Immature natural killer cell (primary cell): ENCODE measurements at regions not wholly inside any gene's neighbourhood (a gene's known extent, or its start where the extent isn't known, plus 50 kb on each side); places are given as distances from the start of the nearest gene placed in this dataset.

Source experiments
- DNase-seq, 3 donors: peaks; one replicate each; pipeline ENCODE4 v3.0.0; 2022; ENCODE audit warnings: mixed read lengths in 1 of 3
- H3K27ac Mint-ChIP-seq, 6 donors: one replicate each; pipeline ENCODE4 v1.8.0; 2020; ENCODE audit warnings: mixed read lengths in 6 of 6, mild to moderate bottlenecking in 5 of 6, inconsistent platforms in 4 of 6, moderate library complexity in 3 of 6
- H3K27me3 Mint-ChIP-seq, 3 donors: one replicate each; pipeline ENCODE4 v1.8.0; 2020 to 2021; ENCODE audit warnings: low read depth in 3 of 3, mild to moderate bottlenecking in 3 of 3, mixed read lengths in 3 of 3, moderate library complexity in 3 of 3, inconsistent platforms in 1 of 3
- H3K36me3 Mint-ChIP-seq, 3 donors: one replicate each; pipeline ENCODE4 v1.8.0; 2020; ENCODE audit warnings: mixed read lengths in 3 of 3, inconsistent platforms in 2 of 3, mild to moderate bottlenecking in 2 of 3
- H3K4me1 Mint-ChIP-seq, 2 donors: one replicate each; pipeline ENCODE4 v1.8.0; 2020; ENCODE audit warnings: inconsistent platforms in 2 of 2, mild to moderate bottlenecking in 2 of 2, mixed read lengths in 2 of 2, moderate library complexity in 1 of 2
- H3K4me3 Mint-ChIP-seq, 5 donors: one replicate each; pipeline ENCODE4 v1.8.0; 2020; ENCODE audit warnings: mild to moderate bottlenecking in 5 of 5, mixed read lengths in 5 of 5, inconsistent platforms in 3 of 5, moderate library complexity in 3 of 5
- H3K9me3 Mint-ChIP-seq, 6 donors: one replicate each; pipeline ENCODE4 v1.8.0; 2020; ENCODE audit warnings: mild to moderate bottlenecking in 6 of 6, mixed read lengths in 6 of 6, inconsistent platforms in 4 of 6, moderate library complexity in 3 of 6

DNA sequence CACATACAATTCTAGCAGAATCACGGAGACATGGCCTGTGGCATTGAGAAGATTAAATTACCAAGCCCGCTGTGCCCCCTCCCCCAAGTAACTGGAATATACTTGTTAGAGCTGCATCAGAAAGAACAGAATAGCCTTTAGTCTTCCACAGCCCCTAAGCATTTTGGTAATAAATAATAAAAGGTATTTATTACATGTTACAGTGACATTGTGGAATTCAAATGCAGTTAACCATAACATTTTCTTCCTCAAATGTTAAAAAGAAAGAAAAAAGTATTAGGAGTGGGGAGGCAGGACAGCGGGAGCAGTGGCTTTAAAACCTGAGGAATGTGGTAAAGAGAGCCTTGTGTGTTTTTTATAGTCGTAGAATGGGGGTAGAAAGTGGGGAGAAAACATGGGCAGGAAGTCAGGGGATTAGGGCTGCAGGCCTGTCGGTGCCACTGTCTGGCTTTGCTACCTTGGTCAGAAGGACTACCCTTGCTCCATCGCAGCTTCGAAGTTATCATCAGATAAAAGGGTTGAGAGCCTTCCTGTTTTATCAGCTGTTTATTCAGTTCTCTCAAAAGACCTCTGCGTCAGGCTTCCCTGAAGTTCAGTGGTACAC is 255.9 kb downstream of the MSRB3 start:
- no peak overlapping the region for H3K27ac Mint-ChIP-seq
- no peaks in the 10 kb centered on the region for H3K4me1 Mint-ChIP-seq
- no peak overlapping the region for H3K4me3 Mint-ChIP-seq
- H3K9me3 Mint-ChIP-seq, result peaks cover 0 to 8% (median 5%) of the 10 kb centered on the region in 6 donors
- peaks cover 0 to 4% (median 2%) of the 10 kb centered on the region in 3 donors for H3K27me3 Mint-ChIP-seq
- peaks cover 0 to 1% (median 0%) of the 10 kb centered on the region in 3 donors for H3K36me3 Mint-ChIP-seq
- DNase-seq, result no peak

DNA sequence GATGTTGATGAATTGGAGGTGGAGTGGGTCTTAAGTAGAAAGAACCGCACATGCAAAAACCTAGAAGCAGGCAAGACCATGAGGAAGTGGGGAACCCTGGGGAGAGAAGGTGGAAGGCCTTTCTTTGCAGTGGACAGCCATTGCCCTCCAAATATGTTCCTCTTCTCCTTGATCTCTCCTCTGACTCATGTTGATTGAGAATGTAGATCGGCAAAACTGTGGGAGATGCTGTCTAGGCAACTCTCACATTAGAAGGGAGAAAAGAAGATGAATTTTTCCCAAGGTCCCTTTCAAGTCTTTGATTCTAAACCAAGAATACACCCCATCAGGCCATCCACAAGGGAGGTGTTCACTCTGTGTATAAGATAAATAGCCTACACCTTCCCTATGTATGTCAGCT is 257.5 kb downstream of the MSRB3 start:
- Mint-ChIP-seq H3K9me3 (peaks cover 9 to 24% (median 14%) of the 10 kb centered on the region in 6 donors), H3K27me3 (peaks cover 0 to 5% (median 2%) of the 10 kb centered on the region in 3 donors), H3K4me3 (no peak overlapping the region), H3K4me1 (no peaks in the 10 kb centered on the region), H3K36me3 (peaks cover 0 to 4% (median 0%) of the 10 kb centered on the region in 3 donors), H3K27ac (no peak overlapping the region)
- no peak for DNase-seq

GRCh38 chr12:65536351-65536750 is 257.9 kb downstream of the MSRB3 start:
- DNase-seq, result no peak
- Mint-ChIP-seq H3K4me1 (no peaks in the 10 kb centered on the region), H3K36me3 (peaks cover 0 to 4% (median 0%) of the 10 kb centered on the region in 3 donors), H3K27ac (no peak overlapping the region), H3K9me3 (peaks cover 9 to 28% (median 14%) of the 10 kb centered on the region in 6 donors), H3K4me3 (no peak overlapping the region), H3K27me3 (peaks cover 0 to 5% (median 2%) of the 10 kb centered on the region in 3 donors)

DNA sequence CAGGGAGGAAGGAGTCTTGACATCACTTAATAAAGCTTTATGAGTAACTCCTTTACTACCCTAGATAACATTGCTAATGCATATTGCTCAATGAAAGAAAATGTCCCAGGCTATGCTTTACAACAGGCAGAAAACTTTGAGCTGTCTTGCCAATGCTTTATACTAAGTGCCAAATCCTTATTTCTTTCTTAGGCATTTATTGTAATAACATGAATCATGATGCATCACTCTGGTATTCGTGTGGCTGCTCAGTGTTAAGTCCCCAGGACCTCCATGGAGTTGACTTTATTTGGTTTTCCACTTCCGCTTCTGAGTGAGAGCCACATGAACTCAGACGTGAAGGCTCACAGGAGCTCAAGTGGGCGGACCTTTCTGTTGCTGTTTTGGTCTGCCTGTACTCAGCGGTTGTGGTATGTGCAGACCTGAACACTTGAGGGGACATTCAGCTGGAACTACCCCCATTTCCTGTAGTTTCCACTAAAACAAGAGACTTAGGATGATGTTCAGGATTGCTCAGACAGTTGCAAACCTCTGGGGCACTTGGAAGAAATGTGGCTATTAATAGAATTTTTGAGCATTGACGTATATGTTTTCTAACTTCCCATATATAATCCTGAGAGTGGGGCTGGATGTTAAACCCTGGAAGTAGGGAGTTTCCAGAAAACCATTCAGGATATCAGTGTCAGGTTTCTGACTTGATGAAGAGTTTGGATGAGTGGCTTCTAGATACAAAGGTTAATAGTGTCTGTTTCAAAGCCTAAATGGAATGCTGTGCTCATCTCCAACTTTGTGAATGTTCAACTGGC is 258.6 kb downstream of the MSRB3 start:
- Mint-ChIP-seq H3K9me3 (peaks cover 9 to 28% (median 14%) of the 10 kb centered on the region in 6 donors), H3K27me3 (peaks cover 0 to 5% (median 2%) of the 10 kb centered on the region in 3 donors), H3K4me3 (no peak overlapping the region), H3K4me1 (no peaks in the 10 kb centered on the region), H3K36me3 (peaks cover 0 to 4% (median 0%) of the 10 kb centered on the region in 3 donors), H3K27ac (no peak overlapping the region)
- DNase-seq, result no peak

- Mint-ChIP-seq H3K27ac (no peak overlapping the region), H3K4me3 (no peak overlapping the region), H3K9me3 (peaks cover 9 to 28% (median 14%) of the 10 kb centered on the region in 6 donors), H3K4me1 (no peaks in the 10 kb centered on the region), H3K27me3 (peaks cover 2 to 5% (median 2%) of the 10 kb centered on the region in 3 donors), H3K36me3 (peaks cover 0 to 4% (median 0%) of the 10 kb centered on the region in 3 donors)
- DNase-seq, result no peak
Observed at GRCh38 chr12:65537978-65538377, 259.5 kb downstream of the MSRB3 start.

DNA sequence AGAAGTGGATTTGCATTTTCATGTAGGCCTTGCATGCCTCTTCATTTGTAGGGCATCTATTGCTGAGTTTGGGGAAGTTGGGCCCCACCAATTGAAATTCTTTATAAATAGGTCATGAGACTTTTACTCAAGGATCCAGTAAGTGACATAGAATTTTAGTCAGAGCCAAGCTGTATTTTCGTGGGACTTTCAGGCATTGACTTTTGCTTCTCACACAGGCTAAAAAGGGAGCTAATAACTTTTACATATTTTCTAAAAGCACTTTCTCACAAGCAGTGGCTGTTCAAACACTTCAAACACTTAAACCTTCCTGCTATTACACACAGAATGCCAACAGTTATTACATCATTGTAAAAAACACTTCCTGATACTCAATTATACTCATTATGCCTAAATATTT is 260.5 kb downstream of the MSRB3 start:
- no peak for DNase-seq
- H3K4me1 Mint-ChIP-seq, result no peaks in the 10 kb centered on the region
- peaks cover 2 to 5% (median 2%) of the 10 kb centered on the region in 3 donors for H3K27me3 Mint-ChIP-seq
- no peak overlapping the region for H3K27ac Mint-ChIP-seq
- peaks cover 9 to 28% (median 14%) of the 10 kb centered on the region in 6 donors for H3K9me3 Mint-ChIP-seq
- no peak overlapping the region for H3K4me3 Mint-ChIP-seq
- peaks cover 0 to 4% (median 0%) of the 10 kb centered on the region in 3 donors for H3K36me3 Mint-ChIP-seq

DNA sequence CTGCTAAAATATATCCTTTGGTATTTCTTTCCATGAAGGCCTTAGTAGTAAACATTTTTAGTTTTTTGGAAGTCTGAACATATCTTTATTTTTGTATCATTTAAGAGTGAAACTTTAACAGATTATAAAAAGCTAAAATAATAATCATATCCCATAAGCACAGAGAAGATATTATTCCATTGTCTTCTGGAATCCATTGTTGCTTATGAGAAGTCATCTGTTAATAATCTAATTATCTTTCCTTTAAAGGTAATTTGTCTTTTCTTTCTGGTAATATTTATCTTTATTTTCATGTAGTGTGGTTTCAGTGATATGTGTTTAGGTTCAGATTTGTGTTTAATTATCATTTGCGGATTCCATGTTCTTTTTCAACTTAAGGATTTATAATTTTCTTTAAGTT is 261.7 kb downstream of the MSRB3 start:
- peaks cover 2 to 5% (median 2%) of the 10 kb centered on the region in 3 donors for H3K27me3 Mint-ChIP-seq
- no peaks in the 10 kb centered on the region for H3K4me1 Mint-ChIP-seq
- peaks cover 9 to 28% (median 14%) of the 10 kb centered on the region in 6 donors for H3K9me3 Mint-ChIP-seq
- DNase-seq, result no peak
- H3K36me3 Mint-ChIP-seq, result peaks cover 0 to 4% (median 0%) of the 10 kb centered on the region in 3 donors
- no peak overlapping the region for H3K27ac Mint-ChIP-seq
- H3K4me3 Mint-ChIP-seq, result no peak overlapping the region

DNA sequence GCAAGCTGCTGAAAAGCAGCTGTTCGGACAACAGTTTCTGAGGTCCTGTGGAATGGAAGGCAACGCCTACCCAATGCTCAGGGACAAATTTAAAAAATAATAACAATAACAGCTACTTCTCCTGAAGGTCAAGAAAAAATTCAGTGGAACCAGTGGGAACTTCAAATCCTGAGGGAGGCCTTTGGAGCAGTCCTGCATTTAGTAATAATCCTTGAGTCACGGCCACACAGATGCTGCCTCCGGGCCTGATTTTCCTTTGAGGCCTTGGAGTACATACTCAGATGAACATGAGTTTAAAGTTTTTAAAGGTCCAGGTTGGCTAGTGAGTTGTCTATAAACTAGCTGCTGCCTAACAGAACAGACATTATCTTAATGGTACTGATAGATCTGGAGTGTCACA is 268.0 kb downstream of the MSRB3 start:
- Mint-ChIP-seq H3K9me3 (peaks cover 0 to 3% (median 0%) of the 10 kb centered on the region in 6 donors), H3K4me1 (no peaks in the 10 kb centered on the region), H3K36me3 (no peaks in the 10 kb centered on the region), H3K4me3 (no peak overlapping the region), H3K27me3 (peaks cover 0 to 2% (median 2%) of the 10 kb centered on the region in 3 donors), H3K27ac (no peak overlapping the region)
- DNase-seq, result no peak

- no peak overlapping the region for H3K27ac Mint-ChIP-seq
- H3K9me3 Mint-ChIP-seq, result no peaks in the 10 kb centered on the region
- H3K4me3 Mint-ChIP-seq, result no peak overlapping the region
- DNase-seq, result peak; percentile 38 to 50 (median 40)
- no peaks in the 10 kb centered on the region for H3K36me3 Mint-ChIP-seq
- H3K4me1 Mint-ChIP-seq, result peaks cover 0 to 8% of the 10 kb centered on the region in 2 donors
- H3K27me3 Mint-ChIP-seq, result peaks cover 2 to 4% (median 3%) of the 10 kb centered on the region in 3 donors
Observed at GRCh38 chr12:65556676-65557437, 267.4 kb upstream of the HMGA2 start.

DNA sequence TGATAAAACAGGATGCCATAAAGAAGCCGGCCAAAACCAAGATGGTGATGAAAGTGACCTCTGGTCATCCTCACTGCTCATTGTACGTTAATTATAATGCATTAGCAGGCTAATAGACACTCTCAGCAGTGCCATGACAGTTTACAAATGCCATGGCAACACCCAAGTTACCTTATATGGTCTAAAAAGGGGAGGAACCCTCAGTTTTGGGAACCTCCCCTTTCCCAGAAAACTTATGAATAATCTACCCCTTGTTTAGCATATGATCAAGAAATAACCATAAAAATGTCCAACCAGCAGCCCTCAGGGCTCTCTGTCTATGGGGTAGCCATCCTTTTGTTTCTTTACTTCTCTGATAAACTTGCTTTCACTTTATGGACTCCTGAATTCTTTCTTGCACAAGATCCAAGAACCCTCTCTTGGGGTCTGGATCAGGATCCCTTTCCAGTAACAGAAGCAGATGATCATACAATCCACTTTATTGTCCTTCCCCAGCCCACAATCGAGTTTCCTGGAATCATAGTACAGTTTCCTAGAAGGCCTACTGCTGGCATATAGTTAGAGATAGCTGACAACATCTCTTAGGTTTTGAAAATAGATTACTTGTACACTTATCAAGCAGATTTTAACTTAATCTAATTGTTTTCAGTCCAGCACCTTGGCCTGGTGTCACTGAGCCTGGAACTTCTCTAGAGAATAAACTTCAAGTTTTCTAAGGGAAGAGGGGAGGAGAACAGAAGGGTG is 266.7 kb upstream of the HMGA2 start:
- Mint-ChIP-seq H3K27me3 (peaks cover 2 to 4% (median 3%) of the 10 kb centered on the region in 3 donors), H3K4me1 (peaks cover 0 to 8% of the 10 kb centered on the region in 2 donors), H3K27ac (no peak overlapping the region), H3K36me3 (no peaks in the 10 kb centered on the region), H3K9me3 (no peaks in the 10 kb centered on the region), H3K4me3 (no peak overlapping the region)
- DNase-seq, result no peak

DNA sequence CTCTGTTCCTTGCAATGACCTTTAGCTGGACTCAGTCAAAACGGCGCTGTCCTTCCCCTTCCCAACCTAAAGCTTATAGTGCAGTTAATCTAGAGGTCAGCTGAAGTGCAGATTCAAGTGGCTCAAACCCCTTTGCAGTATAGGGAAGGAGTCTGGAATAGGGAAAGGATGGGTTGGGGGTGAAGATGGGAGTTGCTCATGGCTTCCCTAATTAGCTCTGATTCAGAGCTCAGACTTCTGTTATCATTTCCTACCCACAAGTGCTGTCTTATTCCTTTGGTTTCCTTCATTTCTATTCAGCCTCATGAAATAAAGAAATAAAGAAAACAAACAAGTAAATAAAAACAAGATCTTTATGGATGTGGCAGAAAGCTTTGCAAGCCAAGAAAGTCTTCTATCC is 264.0 kb upstream of the HMGA2 start:
- H3K27ac Mint-ChIP-seq, result no peak overlapping the region
- H3K9me3 Mint-ChIP-seq, result no peaks in the 10 kb centered on the region
- DNase-seq, result no peak
- H3K4me3 Mint-ChIP-seq, result no peak overlapping the region
- H3K27me3 Mint-ChIP-seq, result peaks cover 2 to 4% (median 3%) of the 10 kb centered on the region in 3 donors
- H3K4me1 Mint-ChIP-seq, result peaks cover 0 to 8% of the 10 kb centered on the region in 2 donors
- H3K36me3 Mint-ChIP-seq, result no peaks in the 10 kb centered on the region

GRCh38 chr12:65561798-65562382 is 262.4 kb upstream of the HMGA2 start:
- Mint-ChIP-seq H3K4me1 (peaks cover 0 to 2% of the 10 kb centered on the region in 2 donors), H3K9me3 (no peaks in the 10 kb centered on the region), H3K27ac (no peak overlapping the region), H3K4me3 (no peak overlapping the region), H3K36me3 (no peaks in the 10 kb centered on the region), H3K27me3 (peaks cover 2 to 4% (median 3%) of the 10 kb centered on the region in 3 donors)
- no peak for DNase-seq
